ENCODE measurements at regions not wholly inside any gene's neighbourhood (a gene's known extent, or its start where the extent isn't known, plus 50 kb on each side); places are given as distances from the start of the nearest gene placed in this dataset.
"Not testable (repeated sequence)": the region's sequence is repeated elsewhere in the genome, so short reads cannot be mapped to it uniquely, and the experiment has no call there.

DNA sequence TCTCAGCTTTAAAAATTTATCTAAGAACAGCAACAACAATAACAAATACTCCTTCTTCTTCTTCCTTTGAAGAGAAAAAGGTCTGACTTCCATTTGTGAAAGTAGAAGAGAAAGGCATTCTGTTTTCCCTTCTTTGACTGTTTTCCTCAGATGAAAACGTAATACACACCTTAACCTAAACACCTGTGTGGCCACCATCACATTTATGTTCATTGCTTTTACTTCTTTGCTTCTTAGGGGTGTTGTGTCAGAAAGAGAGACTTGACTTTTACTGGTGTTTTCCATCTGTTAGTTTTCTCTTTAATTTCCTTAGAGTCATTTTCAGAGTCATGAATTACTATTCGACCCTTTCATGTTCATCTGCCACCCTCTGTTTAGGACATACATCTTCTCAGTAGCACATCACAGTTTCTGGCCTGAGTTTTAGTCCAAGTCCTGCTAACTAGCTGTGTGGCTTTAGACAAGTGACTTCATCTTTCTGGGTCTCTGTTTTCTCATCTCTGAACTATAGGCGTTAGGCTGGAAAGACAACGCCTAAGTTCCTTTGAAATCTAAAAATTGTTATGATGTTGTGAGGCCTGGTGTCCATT lies 283.8 kb downstream of the GATA3 start:
- Mint-ChIP-seq H3K27ac (no peak overlapping the region), H3K4me1 (ENCODE audit: low read depth) (peaks cover 5% of the 10 kb centered on the region)

DNA sequence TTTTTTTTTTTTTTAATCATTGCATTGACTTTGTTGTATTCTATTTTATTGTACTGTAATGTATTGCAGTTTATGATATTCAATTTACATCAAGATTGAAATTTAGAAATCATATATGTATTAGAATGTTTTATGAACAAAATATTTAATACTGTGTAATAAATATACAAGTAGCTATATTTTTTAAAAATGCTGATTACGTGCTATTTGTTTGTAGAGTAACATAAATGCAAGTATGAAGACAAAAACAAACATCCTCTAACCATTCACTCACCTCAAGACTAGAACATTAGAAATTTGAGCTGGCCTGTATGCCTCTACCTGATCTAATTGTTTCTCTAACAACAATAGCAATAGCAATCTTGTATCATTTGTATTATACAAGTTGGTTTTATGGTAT lies 290.3 kb downstream of the GATA3 start:
- Mint-ChIP-seq H3K4me1 (ENCODE audit: low read depth) (peaks cover 2% of the 10 kb centered on the region), H3K36me3 (ENCODE audit: insufficient read depth) (no peaks in the 10 kb centered on the region), H3K9me3 (ENCODE audit: low read depth) (no peaks in the 10 kb centered on the region), H3K27ac (no peak overlapping the region), H3K4me3 (ENCODE audit: low read depth) (no peak overlapping the region), H3K27me3 (peaks cover 78% of the 10 kb centered on the region)
- no peak for DNase-seq (ENCODE audit: low spot score, unreplicated experiment)
- TF ChIP-seq, protein P1, sequence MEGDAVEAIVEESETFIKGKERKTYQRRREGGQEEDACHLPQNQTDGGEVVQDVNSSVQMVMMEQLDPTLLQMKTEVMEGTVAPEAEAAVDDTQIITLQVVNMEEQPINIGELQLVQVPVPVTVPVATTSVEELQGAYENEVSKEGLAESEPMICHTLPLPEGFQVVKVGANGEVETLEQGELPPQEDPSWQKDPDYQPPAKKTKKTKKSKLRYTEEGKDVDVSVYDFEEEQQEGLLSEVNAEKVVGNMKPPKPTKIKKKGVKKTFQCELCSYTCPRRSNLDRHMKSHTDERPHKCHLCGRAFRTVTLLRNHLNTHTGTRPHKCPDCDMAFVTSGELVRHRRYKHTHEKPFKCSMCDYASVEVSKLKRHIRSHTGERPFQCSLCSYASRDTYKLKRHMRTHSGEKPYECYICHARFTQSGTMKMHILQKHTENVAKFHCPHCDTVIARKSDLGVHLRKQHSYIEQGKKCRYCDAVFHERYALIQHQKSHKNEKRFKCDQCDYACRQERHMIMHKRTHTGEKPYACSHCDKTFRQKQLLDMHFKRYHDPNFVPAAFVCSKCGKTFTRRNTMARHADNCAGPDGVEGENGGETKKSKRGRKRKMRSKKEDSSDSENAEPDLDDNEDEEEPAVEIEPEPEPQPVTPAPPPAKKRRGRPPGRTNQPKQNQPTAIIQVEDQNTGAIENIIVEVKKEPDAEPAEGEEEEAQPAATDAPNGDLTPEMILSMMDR (IDR thresholded peaks at IDR 0.05; ENCODE audit: unreplicated experiment), result no peak

More for the DNA sequence above, 283.8 kb downstream of the GATA3 start:
- TF ChIP-seq, protein P1 (IDR thresholded peaks at IDR 0.05; ENCODE audit: unreplicated experiment), result no peak
- no peak for DNase-seq (ENCODE audit: low spot score, unreplicated experiment)
- peaks cover 79% of the 10 kb centered on the region for H3K27me3 Mint-ChIP-seq
- H3K36me3 Mint-ChIP-seq (ENCODE audit: insufficient read depth), result no peaks in the 10 kb centered on the region
- no peak overlapping the region for H3K4me3 Mint-ChIP-seq (ENCODE audit: low read depth)
- no peaks in the 10 kb centered on the region for H3K9me3 Mint-ChIP-seq (ENCODE audit: low read depth)

DNA sequence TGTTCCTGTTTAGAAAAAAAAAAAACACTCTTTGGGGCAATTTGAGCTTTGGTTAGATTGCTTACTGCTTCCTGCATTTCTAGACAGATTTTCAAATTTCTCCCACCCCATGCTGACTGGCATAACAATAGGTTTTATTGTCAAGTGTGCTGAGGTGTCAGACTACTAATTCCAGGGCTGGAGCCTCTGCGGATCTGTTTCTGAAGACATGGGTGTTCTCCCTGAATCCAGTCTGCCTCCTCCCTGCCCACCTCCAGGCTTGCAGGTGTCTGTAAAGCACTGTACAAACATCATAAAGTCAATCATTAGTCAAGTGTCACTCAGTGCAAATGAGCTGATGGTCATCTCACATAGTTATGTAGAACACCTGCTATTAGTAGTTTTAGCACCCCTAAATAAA lies 292.4 kb downstream of the GATA3 start:
- Mint-ChIP-seq H3K27ac (no peak overlapping the region), H3K27me3 (peaks cover 62% of the 10 kb centered on the region), H3K4me3 (ENCODE audit: low read depth) (no peak overlapping the region), H3K36me3 (ENCODE audit: insufficient read depth) (no peaks in the 10 kb centered on the region), H3K9me3 (ENCODE audit: low read depth) (no peaks in the 10 kb centered on the region), H3K4me1 (ENCODE audit: low read depth) (peaks cover 2% of the 10 kb centered on the region)
- TF ChIP-seq, protein P1 (IDR thresholded peaks at IDR 0.05; ENCODE audit: unreplicated experiment), result no peak
- no peak for DNase-seq (ENCODE audit: low spot score, unreplicated experiment)

DNA sequence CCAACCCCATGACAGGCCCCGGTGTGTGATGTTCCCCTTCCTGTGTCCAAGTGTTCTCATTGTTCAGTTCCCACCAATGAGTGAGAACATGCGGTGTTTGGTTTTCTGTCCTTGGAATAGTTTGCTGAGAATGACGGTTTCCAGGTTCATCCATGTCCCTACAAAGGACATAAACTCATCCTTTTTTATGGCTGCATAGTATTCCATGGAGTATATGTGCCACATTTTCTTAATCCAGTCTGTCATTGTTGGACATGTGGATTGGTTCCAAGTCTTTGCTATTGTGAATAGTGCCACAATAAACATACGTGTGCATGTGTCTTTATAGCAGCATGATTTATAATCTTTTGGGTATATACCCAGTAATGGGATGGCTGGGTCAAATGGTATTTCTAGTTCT lies 293.1 kb downstream of the GATA3 start:
- H3K4me3 Mint-ChIP-seq (ENCODE audit: low read depth); H3K36me3 Mint-ChIP-seq (ENCODE audit: insufficient read depth); H3K9me3 Mint-ChIP-seq (ENCODE audit: low read depth); DNase-seq (ENCODE audit: low spot score, unreplicated experiment); H3K4me1 Mint-ChIP-seq (ENCODE audit: low read depth); H3K27ac Mint-ChIP-seq: not testable (repeated sequence)
- H3K27me3 Mint-ChIP-seq, result peaks cover 63% of the 10 kb centered on the region

DNA sequence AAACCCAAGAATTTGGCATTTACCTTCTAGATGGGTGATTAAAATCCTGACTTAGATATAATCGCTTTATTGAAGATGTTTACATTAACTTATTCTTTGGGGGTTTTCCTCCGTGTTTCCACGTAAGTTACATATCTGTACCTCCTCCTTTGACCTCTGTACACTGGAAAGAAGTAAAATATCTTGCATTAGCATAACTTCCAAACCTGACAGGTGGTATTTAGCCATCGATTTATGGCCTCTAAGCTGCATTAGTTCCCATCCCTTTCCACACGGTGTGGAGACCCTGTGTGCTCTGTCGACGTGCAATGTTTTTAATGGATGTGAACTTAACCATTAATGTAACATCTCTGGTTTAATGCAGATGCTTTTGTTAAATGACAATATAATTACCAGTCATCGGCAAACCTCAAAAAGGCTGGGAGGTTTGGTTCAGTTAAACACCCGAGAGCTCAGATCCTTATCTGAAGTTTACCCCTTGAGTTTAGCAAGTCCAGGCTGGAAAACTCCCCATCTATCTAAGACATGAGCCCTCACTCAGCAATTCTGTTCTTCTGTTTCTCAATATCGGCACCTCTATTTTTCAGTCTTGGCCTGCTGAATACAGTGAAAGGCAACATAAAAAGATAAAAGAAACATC lies 295.2 kb downstream of the GATA3 start:
- Mint-ChIP-seq H3K9me3 (ENCODE audit: low read depth) (no peaks in the 10 kb centered on the region), H3K36me3 (ENCODE audit: insufficient read depth) (no peaks in the 10 kb centered on the region), H3K27me3 (peaks cover 58% of the 10 kb centered on the region), H3K4me1 (ENCODE audit: low read depth) (peaks cover 2% of the 10 kb centered on the region), H3K27ac (no peak overlapping the region), H3K4me3 (ENCODE audit: low read depth) (no peak overlapping the region)
- no peak for DNase-seq (ENCODE audit: low spot score, unreplicated experiment)
- TF ChIP-seq, protein P1 (IDR thresholded peaks at IDR 0.05; ENCODE audit: unreplicated experiment), result no peak

All from progenitor cell of endocrine pancreas (in vitro differentiated cells).